CD4-positive, alpha-beta T cell treated with Interleukin-15 for 4 hours (primary cell): ENCODE measurements at regions not wholly inside any gene's neighbourhood (a gene's known extent, or its start where the extent isn't known, plus 50 kb on each side); places are given as distances from the start of the nearest gene placed in this dataset.
"Not testable (repeated sequence)": the region's sequence is repeated elsewhere in the genome, so short reads cannot be mapped to it uniquely, and the experiment has no call there.

Source experiments
- DNase-seq: peaks from one replicate; pipeline ENCODE4 v3.0.0-alpha.2; 2020; ENCODE audit warnings: low spot score

DNA sequence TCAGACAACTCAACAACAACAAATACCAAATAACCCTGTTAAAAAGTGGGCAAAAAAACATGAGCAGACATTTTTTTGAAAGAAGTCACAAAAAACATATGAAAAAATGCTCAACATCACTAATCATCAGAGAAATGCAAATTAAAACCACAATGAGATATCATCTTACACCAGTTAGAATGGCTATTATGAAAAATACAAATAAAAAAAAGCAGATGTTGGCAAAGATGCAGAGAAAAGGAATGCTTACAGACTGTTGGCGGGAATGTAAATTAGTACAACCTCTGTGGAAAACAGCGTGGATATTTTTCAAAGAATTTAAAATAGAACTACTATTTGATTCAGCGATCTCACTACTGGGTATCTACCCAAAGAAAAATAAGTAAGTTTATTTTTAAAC lies 114.0 kb downstream of the SLC38A4 start:
- no peak for DNase-seq

DNA sequence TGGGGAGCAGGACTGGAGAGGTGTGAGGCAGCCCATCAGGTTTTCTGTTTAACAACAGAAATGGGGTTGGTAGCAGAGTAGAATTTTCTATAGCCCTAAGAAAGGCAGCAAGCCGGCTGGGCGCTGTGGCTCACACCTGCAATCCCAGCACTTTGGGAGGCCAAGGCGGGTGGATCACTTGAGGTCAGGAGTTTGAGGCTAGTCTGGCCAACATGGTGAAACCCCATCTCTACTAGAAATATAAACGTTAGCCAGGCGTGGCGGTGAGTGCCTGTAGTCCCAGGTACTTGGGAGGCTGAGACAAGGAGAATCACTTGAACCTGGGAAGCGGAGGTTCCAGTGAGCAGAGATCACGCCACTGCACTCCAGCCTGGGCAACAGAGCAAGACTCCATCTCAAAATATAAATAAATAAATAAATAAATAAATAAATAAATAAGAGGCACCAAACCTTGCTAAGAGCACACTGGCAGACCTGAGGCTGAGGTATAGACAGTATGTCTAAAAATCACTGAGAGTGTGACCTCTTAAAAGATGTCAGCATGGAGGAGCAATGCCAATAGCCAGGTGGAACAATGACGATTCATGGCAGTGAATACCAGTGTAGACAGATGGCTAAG lies 115.6 kb downstream of the SLC38A4 start:
- DNase-seq, result no peak

DNA sequence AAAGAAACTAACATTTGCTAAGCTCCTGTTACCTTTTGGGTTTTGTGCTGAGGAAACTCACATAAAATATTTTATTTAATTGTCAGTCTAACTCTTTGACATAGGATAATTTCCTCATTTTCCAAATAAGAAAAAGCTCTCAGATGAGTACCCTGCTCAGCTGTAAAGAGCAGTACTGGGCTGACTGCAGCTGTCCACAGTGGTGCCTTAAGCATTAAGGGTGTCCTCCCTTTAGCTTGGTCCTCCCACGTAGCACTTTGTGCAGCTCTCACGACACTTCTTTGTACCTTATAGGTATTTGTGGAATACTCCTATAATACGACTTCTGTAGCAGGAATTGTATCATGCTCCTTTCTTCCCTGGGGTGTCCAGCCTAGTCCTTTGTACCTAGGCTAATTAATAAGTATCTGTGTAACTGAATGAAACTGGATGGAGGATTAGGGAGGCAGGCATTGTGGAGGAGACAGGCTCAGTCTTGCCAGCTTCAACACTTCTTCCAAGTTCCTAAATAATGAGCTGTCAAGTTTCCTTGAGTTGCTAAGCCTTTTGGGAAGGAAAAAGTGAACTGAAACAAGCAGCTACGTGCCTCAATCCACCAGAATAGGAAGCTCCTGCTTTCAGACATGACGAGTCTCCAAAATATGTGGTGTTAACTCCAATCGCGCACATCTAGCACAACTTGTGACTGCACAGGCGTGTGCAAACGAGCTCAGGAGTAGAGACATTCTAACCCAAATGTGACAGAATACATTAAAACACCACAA lies 123.0 kb downstream of the SLC38A4 start:
- DNase-seq, result no peak

DNA sequence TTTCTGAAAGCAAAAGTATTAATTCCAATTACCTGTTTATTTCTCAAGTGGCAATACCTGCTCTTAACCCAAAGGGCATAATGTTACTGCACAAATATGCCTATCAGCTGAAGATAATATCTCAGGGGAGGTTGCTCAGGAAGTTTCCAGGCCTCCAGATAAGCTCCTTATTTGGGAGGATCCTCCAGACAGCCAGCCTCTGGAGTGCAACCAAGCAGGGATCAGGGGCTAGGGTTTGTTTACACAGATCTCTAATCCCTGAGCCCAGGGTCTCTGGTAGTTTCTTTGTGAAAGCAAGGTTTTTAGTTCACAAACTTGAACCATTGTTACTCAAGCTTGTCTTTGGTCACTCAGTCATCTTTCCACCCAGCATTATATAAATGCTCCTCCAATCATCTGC lies 124.4 kb downstream of the SLC38A4 start:
- no peak for DNase-seq

DNA sequence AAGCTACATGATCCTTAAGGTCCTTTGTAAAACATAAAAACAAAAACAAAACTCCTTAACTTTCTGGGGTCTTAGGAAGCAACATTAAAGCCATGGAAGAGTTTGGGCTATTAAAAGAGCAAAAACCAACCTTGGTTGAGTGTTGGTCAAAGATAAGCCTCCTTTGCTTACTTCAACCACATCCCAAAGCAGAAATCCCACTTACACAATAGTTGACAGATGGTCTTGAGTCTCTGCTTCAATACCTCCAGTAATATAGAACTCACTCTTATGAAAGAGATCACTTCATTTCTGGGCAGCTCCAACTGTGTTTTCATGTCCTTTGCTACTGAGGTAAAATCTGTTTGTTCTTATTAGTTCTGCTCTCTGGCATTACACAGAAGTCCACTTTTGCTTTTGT lies 125.8 kb downstream of the SLC38A4 start:
- DNase-seq, result no peak

DNA sequence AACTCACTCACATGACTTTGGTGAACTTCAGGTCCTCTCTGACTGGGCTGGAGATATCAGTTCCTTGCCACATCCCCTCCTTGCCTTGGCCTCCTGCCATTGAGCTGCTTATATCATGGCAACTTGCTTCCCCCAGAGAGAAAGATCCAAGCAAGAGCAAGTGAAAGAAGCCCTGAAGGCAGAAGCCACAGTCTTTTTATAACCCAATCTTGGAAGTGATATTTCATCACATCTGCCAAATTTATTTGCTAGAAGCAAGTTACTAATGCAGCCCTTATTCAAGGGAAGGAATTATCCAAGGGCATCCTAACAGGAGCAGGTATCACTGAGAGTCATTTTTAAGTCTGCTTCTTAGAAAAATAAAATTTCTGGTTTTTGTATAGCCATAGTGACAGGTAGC lies 127.8 kb downstream of the SLC38A4 start:
- no peak for DNase-seq

DNA sequence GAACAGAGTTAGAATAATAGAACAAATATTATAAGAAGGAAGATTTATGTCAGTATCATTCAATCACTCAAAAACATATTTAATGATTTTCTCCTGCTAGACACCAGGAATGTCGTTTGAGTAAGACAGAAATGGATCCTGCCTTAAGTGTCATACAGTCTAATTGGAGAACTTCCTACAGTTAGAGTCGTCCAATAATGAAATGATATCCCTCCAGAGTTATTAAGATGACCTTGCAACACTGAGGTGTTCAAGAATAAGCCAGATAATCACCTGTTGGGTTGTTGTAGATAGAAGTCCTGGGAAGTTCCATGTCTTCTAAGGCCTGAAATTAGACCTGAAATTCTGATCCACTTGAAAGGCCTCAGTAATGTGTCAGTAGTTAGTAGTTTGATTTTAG lies 132.3 kb downstream of the SLC38A4 start:
- no peak for DNase-seq

DNA sequence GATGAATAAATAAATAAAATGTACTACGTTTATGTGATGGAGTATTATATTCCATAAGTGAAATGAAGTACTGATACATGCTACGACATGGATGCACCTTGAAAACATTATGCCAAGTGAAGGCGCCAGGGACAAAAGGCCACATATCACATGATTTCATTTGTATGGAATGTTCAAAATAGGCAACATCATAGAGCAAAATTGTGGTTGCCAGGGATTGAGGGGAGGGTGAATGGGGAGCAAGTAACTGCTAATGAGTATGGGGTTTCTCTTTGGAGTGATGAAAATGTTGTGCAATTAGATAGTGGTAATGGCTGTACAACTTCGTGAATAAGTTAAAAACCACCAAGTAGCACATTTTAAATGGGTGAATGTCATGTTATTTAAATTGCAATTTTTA lies 132.8 kb downstream of the SLC38A4 start:
- DNase-seq, result no peak

DNA sequence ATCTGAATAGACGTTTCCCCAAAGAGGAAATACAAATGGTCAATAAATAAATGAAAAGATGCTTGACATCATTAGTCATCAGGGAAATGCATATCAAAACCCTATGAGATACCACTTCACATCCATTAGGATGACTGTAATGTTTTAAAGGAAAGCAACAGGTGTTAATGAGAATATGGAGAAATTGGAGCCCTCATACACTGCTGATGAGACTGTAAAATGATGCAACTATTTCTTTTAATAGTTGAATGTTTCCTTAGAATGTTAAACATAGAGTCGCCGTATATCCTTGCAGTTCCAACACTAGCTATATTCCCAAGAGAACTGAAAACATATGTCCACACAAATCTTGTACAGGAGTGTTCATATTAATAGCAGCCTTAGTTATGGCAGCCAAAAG lies 133.2 kb downstream of the SLC38A4 start:
- no peak for DNase-seq

DNA sequence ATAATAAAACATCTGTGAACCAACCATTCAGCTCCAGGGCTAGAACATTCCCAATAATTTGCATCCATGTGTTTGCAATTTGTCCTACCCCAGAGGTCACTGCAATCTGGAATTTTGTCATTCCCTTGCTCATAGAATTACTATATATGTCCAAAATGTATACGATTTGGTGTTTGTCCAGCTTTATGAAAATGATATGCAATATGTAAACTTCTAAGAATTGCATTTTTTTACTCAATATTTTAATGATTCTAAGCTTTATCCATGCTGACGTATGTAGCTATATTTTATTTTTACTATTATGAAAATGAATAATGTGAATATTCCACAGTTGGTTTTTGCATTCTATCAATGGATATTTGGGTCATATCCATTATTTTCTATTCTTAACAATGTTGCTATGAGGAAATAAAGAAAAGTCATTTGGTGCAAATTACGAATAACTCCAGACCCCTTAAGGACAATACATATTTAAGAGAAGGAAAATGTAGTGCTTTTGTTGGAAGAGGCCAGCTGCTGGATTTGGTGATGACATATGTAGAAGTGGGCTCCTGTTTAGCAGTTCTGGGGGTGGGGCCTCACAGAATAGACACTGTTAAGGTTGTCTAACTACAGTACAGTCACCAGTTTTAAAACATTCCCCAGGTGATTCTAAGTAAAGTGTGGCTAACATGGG lies 139.4 kb downstream of the SLC38A4 start:
- no peak for DNase-seq

DNA sequence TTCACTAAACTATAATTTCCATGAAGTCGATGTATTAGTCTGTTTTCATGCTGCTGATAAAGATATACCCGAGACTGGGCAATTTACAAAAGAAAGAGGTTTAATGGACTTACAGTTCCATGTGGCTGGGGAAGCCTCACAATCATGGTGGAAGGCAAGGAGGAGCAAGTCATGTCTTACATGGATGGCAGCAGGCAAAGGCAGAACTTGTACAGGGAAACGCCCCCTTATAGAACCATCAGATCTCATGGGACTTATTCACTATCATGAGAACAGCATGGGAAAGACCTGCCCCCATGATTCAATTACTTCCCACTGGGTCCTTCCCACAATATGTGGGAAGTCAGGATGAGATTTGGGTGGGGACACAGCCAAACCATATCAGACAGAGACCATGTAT lies 141.6 kb downstream of the SLC38A4 start:
- not testable (repeated sequence) for DNase-seq

DNA sequence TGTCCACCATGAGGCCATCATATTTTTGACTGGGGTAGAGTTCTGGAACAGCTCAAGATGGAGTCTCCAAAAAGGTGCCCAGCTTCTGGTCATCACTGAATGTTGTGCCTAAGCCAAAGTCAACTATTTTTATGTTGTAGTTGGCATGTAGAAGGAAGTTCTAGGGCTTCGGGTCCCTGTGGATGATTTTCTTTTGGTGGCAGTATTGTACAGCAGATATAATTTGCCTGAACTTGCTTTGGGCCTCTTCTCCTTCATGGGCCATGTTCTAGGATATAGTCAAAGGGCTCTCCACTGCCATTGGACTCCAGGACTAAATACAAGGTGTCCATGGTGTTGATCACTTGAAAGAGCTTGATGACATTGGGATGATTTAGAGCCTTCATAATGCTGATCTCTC lies 143.6 kb downstream of the SLC38A4 start:
- no peak for DNase-seq

DNA sequence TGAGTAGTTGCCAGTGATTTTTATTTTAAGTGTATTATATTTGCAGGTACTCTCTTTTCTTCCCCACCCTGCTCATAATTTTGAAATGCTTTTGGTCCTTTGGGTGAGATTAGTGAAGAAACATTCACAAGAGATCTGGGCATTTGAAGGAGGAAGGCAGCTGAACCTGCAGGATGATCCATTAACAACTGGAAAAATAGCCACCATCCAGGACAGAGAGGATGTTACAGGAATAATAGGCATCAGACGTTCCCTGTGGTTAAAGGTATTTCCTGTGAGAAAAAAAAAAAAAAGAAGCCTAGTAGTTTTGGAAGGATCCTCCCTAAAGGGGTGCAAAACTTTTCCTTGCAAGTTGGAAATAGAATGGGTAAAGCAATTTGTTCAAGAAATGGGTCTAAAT lies 145.3 kb downstream of the SLC38A4 start:
- DNase-seq, result no peak

DNA sequence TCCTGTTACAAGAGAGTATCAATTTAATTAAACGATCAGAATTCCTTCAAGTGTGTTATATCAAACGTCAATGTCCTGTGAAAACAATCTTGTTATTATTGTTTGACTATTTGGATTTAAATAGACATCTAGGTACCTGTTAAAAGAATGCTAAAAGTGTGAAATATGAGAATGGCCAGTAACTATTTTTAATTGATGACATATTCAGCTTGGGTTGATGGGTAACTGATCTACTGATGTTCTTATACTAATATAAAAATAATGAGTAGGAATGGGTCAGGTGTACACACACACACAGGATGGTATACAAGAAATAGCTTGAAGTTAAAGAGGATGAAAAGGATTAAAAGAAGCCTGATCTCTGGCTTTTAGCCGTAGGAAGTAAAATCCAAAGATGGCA lies 146.0 kb downstream of the SLC38A4 start:
- DNase-seq, result no peak

DNA sequence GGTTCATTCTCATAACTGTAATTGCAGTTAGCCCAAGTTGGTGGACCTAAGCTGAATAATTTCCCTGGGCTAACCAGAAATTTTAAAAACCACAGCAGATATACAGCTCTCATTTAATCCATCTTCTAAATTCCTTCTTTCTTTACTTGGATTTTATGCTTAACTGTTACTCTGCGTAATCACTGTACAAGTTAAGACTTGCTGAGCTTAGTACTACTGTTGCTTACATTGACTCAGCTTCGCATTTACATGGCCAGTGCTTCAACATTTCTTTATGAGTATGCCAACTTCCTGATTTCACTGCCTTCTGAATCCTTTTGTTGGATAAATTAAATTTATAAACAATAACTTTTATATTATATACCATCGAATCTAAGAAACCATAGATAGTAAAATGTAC lies 147.4 kb downstream of the SLC38A4 start:
- no peak for DNase-seq

DNA sequence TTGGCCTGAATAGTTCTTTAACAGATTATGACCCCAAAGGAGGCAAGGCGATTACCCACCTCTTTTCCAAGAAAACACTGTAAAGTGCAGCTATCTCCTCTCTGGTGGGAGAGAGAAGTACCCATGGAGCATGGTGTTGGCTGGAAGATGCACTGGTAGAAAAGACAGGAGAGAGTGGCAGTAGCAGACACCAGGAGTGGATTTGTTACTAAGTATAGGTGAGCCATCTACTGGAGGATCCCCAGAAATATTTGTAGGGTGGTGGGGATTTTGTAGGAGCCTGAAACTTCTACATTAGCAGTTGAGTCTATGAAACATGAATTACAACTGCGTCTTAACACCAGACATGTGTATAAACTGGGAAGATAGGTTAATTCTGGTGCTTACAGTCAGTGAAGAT lies 148.0 kb downstream of the SLC38A4 start:
- DNase-seq, result no peak

DNA sequence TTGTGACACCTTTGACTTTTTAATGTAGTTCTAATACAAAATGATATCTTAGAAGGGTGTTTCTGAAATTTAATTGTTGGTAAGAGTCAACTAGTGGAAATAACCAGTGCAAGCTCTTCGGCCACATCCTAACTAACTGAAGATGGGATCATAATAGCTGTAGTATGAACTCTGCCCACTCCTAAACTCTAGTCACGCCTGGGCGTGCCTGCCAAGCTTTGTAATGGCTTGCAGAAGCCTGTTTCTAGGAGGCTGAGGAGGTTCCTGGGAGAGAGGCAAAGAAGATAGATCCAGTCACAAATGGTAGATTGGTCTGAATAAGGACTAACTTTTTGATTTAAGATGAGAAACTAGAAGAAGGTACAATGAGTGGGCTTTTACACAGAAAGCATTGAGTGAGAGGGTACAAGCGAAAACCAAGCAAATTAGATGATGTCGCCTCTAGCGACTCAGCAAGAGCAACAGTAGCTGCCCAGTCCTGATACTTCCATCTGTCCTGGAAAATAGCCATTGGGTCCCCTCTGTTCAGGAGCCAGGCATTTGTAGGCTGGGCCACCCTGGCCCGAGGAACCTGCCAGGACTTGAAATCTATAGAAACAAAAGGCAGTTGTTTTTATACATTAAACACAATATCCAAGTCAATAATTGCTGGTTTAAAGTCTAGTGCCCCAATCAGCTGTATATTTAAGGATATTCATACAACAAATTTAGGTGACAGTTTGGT lies 148.8 kb downstream of the SLC38A4 start:
- no peak for DNase-seq

DNA sequence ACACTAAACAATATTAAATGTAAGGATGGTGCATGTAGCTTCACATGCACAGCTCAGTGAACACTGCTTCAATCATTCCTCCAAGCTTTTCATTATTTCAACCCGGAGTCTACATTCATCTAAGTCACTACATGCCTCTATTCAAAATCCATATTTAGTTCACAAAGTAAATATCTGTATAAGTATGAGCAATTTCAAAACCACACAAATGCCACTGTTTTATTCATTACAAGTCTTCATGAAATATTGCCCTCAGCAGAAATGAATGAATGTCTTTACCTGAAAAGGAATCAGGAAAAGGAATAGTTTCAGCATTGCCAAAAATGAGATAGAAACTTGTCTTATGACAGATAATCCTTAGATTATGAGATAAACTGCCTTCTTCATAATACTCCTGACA lies 149.4 kb downstream of the SLC38A4 start:
- DNase-seq, result no peak

DNA sequence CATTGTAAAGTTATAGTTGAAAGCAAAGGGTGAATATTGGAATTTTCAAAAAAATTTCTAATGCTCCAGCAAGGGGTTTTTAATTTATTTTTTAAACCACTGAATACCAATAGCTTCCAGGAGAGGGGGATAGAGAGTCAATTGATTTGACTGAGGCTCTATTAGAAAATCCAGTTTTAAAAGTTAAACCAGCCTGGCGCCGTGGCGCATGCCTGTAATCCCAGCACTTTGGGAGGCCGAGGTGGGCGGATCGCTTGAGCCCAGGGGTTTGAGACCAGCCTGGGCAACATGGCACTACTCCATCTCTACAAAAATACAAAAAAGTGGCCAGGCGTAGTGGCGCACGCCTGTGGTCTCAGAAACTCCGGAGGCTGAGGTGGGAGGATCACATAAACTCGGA lies 150.1 kb downstream of the SLC38A4 start:
- peak; percentile 19 for DNase-seq

DNA sequence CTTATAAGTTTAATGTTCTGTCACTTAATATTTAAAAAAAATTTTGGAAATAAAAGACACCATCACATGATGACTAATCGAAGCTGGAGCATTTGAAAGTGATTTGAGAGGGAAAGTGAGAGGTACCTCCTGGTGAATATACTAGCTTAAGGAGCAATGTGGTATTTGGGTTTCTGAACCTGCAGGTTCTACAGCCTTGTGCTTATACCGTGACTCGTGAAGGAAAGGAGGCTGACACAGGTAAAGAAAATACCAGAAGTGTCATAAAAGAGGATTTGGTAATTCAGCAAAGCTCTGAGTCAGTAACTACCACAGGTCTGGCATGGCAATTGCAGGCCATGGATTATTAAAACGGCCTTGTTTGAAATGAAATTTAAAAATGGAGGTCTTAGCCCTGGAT lies 151.0 kb downstream of the SLC38A4 start:
- DNase-seq, result no peak

DNA sequence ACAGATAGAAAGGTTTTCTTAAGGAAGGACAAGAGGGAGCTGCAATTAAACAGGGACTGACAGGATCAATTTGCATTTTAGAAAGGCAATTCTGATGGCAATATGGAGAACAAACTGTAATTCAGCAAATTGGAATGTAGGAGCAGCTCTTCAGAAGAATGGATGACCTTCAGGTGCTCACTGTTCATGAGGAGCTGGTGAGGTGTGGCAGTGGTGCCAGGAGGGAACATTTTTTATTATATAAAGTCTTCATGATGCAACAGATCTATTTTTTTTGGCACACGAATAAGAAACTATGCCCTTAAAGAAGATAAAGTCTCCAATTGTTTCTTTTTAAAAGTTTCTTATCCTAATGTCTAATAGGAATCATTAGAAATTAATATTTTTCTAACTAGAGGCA lies 151.7 kb downstream of the SLC38A4 start:
- no peak for DNase-seq

DNA sequence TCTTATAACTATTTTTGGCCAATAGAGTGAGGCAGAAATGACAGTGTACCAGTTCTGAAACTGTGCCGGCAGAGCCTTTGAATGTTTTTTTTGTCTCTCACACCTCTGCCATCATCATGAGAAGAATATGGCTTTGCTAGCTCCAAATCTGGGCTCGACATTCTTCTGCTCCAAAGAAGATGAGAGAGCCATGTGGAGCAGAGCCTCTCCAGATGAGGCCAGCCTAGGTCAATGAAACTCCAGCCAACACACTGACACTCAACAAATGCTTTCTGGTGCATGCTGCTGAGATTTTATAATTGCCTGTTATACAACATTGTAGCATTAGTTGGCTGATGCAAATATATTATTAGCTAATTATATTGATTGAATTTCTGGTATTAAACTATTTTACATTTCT lies 154.7 kb downstream of the SLC38A4 start:
- no peak for DNase-seq

DNA sequence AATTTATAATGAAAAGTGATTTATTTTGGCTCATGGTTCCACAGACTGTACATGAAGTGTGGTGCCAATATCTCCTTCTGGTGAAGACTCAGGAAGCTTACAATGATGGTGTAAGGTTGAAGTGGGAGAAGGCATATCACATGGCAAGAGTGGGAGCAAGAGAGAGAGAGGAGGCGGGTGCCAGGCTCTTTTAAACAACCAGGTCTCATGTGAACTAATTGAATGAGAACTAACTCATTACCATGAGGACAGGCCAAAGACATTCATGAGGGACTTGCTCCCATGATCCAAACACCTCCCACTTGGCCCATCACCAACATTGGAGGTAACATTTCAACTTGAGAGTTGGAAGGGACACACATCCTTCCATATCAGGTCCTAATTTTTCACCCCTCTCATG lies 155.2 kb downstream of the SLC38A4 start:
- no peak for DNase-seq
